ENCODE measurements at regions not wholly inside any gene's neighbourhood (a gene's known extent, or its start where the extent isn't known, plus 50 kb on each side); places are given as distances from the start of the nearest gene placed in this dataset.

DNA sequence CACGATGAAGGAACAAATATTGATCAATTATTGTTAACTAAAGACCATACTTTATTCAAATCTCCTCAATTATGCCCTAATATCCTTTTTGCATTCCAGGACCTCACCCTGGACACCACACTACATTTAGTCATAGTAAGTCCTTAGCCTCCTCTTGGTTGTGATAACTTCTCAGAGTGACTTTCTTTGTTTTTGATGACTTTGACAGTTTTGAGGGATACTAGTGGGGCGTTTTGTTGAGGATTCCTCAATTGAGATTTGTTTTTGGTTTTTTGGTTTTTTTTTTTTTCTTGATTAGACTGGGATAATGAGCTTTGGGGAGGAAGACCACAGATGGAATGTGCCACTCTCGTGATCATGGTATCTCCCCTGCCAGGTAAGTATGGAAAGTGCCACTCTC, 105.5 kb downstream of the SOX9 start:
- TF ChIP-seq FOXP2 (optimal IDR thresholded peaks at IDR 0.05; ENCODE audit: control extremely low read depth, extremely low read length, insufficient read depth) (no peak), EZH2 (IDR thresholded peaks at IDR 0.05) (no peak), POLR2AphosphoS5 (IDR thresholded peaks at IDR 0.05; ENCODE audit: borderline replicate concordance, low read depth, low read length) (no peak)

Measured in SK-N-MC (cell line).